ENCODE measurements at regions not wholly inside any gene's neighbourhood (a gene's known extent, or its start where the extent isn't known, plus 50 kb on each side); places are given as distances from the start of the nearest gene placed in this dataset.

DNA sequence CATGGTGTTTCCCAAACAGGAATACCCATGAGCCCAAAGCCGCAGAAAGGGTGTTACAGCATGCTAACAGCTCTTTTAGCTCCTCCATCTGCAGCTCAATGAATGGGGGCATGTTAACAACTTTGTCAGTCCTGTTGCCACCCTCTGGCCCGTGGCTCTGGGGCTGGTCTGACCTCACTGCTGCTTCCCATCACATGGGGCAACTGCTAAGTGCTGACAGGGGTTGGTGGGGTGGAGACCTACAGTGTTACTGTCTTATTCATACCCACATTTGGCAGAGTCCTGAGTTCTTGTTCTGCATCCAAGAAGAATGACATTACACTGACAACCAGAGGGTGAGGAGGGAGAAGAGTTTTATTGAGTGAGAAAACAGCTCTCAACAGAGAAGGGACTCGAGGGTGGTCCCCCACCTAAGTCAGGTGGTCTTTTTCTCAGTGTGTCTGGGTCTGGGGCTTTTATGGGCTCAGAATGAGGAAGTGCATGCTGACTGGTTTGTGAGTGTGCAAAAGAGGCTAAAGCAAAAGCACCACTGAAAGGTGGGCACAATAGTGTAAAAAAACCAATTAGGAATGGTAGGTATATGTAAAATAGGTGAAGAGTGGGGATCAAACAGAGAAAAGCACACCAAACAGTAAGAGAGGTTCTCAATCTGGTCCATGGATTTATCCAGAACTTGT lies 1952.0 kb upstream of the PCDH20 start:
- no peak overlapping the region for H3K4me3 Mint-ChIP-seq (ENCODE audit: unreplicated experiment)
- TF ChIP-seq, protein P1, sequence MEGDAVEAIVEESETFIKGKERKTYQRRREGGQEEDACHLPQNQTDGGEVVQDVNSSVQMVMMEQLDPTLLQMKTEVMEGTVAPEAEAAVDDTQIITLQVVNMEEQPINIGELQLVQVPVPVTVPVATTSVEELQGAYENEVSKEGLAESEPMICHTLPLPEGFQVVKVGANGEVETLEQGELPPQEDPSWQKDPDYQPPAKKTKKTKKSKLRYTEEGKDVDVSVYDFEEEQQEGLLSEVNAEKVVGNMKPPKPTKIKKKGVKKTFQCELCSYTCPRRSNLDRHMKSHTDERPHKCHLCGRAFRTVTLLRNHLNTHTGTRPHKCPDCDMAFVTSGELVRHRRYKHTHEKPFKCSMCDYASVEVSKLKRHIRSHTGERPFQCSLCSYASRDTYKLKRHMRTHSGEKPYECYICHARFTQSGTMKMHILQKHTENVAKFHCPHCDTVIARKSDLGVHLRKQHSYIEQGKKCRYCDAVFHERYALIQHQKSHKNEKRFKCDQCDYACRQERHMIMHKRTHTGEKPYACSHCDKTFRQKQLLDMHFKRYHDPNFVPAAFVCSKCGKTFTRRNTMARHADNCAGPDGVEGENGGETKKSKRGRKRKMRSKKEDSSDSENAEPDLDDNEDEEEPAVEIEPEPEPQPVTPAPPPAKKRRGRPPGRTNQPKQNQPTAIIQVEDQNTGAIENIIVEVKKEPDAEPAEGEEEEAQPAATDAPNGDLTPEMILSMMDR (IDR thresholded peaks at IDR 0.05) = no peak
- no peak overlapping the region for H3K27ac Mint-ChIP-seq (ENCODE audit: unreplicated experiment)
- H3K9me3 Mint-ChIP-seq (ENCODE audit: low read depth) = no peaks in the 10 kb centered on the region
- no peaks in the 10 kb centered on the region for H3K36me3 Mint-ChIP-seq (ENCODE audit: low read depth)
- DNase-seq (ENCODE audit: low spot score) = no peak
- no peaks in the 10 kb centered on the region for H3K27me3 Mint-ChIP-seq (ENCODE audit: low read depth)
- H3K4me1 Mint-ChIP-seq (ENCODE audit: low read depth) = no peaks in the 10 kb centered on the region

DNA sequence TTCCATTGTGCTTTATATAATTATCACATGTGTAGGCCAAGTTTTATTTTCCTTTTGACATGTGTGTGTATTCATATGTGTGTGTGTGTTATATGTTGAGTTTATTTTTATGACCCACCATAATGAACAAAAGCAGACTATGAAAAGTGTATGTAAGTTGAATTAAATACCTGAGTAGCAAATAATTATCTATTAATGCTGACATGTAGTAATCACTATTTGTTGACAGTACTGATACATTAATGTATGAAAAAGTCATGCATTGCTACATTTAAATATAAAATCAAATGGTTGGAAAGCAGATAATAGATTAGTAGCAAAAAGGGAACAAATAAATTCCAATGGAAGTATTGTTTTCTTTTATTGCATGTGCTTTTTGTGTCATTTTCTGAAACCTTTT lies 1948.5 kb upstream of the PCDH20 start:
- Mint-ChIP-seq H3K4me3 (ENCODE audit: unreplicated experiment) (no peak overlapping the region), H3K4me1 (ENCODE audit: low read depth) (no peaks in the 10 kb centered on the region), H3K27me3 (ENCODE audit: low read depth) (no peaks in the 10 kb centered on the region), H3K36me3 (ENCODE audit: low read depth) (no peaks in the 10 kb centered on the region), H3K9me3 (ENCODE audit: low read depth) (no peaks in the 10 kb centered on the region), H3K27ac (ENCODE audit: unreplicated experiment) (no peak overlapping the region)
- TF ChIP-seq, protein P1 (IDR thresholded peaks at IDR 0.05) = no peak
- no peak for DNase-seq (ENCODE audit: low spot score)

DNA sequence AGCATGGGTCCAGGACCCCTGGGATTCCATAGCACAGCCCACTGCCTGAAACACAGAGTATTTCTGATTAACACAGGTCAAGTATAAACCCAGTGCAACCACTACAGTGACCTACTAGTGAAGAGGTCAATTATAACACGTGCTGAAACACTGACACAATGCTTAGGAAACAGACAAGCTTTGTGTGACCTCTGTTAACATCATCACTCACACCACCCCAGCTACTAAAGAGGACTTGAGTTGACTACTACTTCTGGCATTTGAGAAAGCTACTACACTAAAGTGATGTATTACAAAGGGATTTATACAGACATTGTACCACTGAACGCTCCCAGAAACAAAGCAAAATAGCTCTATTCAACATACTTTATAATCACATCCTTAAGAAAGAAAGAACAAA lies 1935.9 kb upstream of the PCDH20 start:
- Mint-ChIP-seq H3K27me3 (ENCODE audit: low read depth) (no peaks in the 10 kb centered on the region), H3K27ac (ENCODE audit: unreplicated experiment) (no peak overlapping the region), H3K4me1 (ENCODE audit: low read depth) (no peaks in the 10 kb centered on the region), H3K9me3 (ENCODE audit: low read depth) (no peaks in the 10 kb centered on the region), H3K4me3 (ENCODE audit: unreplicated experiment) (no peak overlapping the region), H3K36me3 (ENCODE audit: low read depth) (no peaks in the 10 kb centered on the region)
- no peak for DNase-seq (ENCODE audit: low spot score)
- TF ChIP-seq, protein P1 (IDR thresholded peaks at IDR 0.05) = no peak

DNA sequence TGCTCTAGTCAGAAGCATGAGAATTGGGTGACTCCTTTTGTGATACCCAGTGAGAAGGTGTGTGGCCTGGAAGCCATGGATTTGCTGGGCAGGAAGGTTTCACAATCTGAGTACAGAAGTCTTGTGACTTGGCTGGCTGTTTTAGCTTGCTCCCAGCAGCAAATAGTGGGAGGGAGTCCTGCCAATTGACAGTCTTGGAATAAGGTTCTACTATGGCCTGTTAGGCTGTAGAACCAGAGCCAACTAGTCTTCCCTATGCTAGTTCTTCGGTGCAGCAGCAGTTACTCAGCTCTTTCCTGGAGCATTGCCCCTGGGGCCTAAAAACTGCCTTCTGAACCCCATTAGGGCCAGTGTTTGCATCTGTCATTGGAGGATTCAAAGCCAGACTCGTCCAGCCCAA lies 1935.4 kb upstream of the PCDH20 start:
- Mint-ChIP-seq H3K4me1 (ENCODE audit: low read depth) (no peaks in the 10 kb centered on the region), H3K36me3 (ENCODE audit: low read depth) (no peaks in the 10 kb centered on the region)
- DNase-seq (ENCODE audit: low spot score) = no peak

DNA sequence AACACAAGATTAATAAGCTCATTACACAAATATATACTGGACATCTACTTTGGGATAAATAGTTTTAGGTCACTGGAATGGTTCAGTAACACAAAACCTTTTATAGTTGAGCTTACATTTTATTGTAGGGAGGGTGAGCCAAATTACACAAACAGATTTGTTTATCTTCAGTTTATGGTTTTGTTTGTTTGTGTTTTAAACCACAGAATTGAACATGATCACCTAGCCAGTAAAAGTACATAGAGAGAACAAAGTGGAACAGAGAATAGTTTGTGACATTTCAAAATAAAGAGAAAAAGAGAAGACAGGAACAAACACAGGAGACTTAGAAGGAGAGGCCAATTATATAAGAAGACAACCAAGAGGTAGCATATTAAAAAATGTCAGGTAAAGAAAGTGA lies 1930.2 kb upstream of the PCDH20 start:
- Mint-ChIP-seq H3K9me3 (ENCODE audit: low read depth) (no peaks in the 10 kb centered on the region), H3K27me3 (ENCODE audit: low read depth) (no peaks in the 10 kb centered on the region), H3K4me3 (ENCODE audit: unreplicated experiment) (no peak overlapping the region), H3K36me3 (ENCODE audit: low read depth) (no peaks in the 10 kb centered on the region), H3K27ac (ENCODE audit: unreplicated experiment) (no peak overlapping the region), H3K4me1 (ENCODE audit: low read depth) (no peaks in the 10 kb centered on the region)
- TF ChIP-seq, protein P1 (IDR thresholded peaks at IDR 0.05) = no peak
- DNase-seq (ENCODE audit: low spot score) = no peak

More for the DNA sequence above, 1935.4 kb upstream of the PCDH20 start:
- Mint-ChIP-seq H3K27ac (ENCODE audit: unreplicated experiment) (no peak overlapping the region), H3K4me3 (ENCODE audit: unreplicated experiment) (no peak overlapping the region), H3K9me3 (ENCODE audit: low read depth) (no peaks in the 10 kb centered on the region), H3K27me3 (ENCODE audit: low read depth) (no peaks in the 10 kb centered on the region)
- TF ChIP-seq, protein P1 (IDR thresholded peaks at IDR 0.05) = no peak
